DND-41 (cell line): ENCODE measurements at regions not wholly inside any gene's neighbourhood (a gene's known extent, or its start where the extent isn't known, plus 50 kb on each side); places are given as distances from the start of the nearest gene placed in this dataset.

Source experiments
- CTCF ChIP-seq: IDR thresholded peaks from 2 replicates; pipeline ENCODE4 v1.5.1; 2012; ENCODE audit warnings: borderline replicate concordance, low read length, moderate library complexity, mild to moderate bottlenecking; ENCODE audit not compliant: poor library complexity, severe bottlenecking; ENCODE audit errors: extremely low read depth
- EZH2 ChIP-seq: IDR thresholded peaks from 3 replicates; pipeline ENCODE4 v1.6.1; 2012; ENCODE audit warnings: borderline replicate concordance, low read depth, mild to moderate bottlenecking, moderate library complexity, low read length, inconsistent platforms; ENCODE audit not compliant: severe bottlenecking

GRCh38 chr4:170697845-170698244, 608.1 kb upstream of the AADAT start:
- TF ChIP-seq CTCF: no peak
- no peak for TF ChIP-seq EZH2
